ENCODE measurements at regions not wholly inside any gene's neighbourhood (a gene's known extent, or its start where the extent isn't known, plus 50 kb on each side); places are given as distances from the start of the nearest gene placed in this dataset.

- no peaks in the 10 kb centered on the region for H3K27me3 ChIP-seq (ENCODE audit: control insufficient read depth in 2 of 2, insufficient read depth in 2 of 2, low read length in 2 of 2)
- no peak overlapping the region for H3K27ac ChIP-seq (ENCODE audit: extremely low read depth, low read depth, low read length)
- ChIA-PET POLR2A (no interaction called here), CTCF (ENCODE audit: low intra/inter-chr PET ratio) (no interaction called here)
- H3K4me2 ChIP-seq (ENCODE audit: insufficient read depth, low read length): no peak overlapping the region
- no peaks in the 10 kb centered on the region for H3K4me1 ChIP-seq (replicated peaks in 1 of 2; ENCODE audit: control insufficient read depth in 2 of 2, insufficient read depth in 2 of 2, low read length in 2 of 2)
- DNase-seq (ENCODE audit: extremely low read depth in 1 of 4, low spot score in 3 of 4) (no peak), ATAC-seq (no peak), FAIRE-seq (no peak)
- no peak overlapping the region for H3K9ac ChIP-seq (ENCODE audit: insufficient read depth in 1 of 2, low read depth in 2 of 2, low read length in 2 of 2)
- in situ Hi-C loops (cut with MboI) (no loop called here), intact Hi-C loops (cut with micrococcal nuclease) (no loop called here)
- no peaks in the 10 kb centered on the region for H3K79me2 ChIP-seq (ENCODE audit: control insufficient read depth, insufficient read depth, low read length)
- no peaks in the 10 kb centered on the region for H3K9me3 ChIP-seq (replicated peaks; ENCODE audit: control insufficient read depth, insufficient read depth, low read depth, low read length)
- H4K20me1 ChIP-seq (replicated peaks; ENCODE audit: control insufficient read depth, insufficient read depth, low read length): no peaks in the 10 kb centered on the region
- TF ChIP-seq GABPA (tag; conservative IDR thresholded peaks at IDR 0.05; ENCODE audit: low read depth): no peak
- TF ChIP-seq TCF7 (IDR thresholded peaks at IDR 0.05; ENCODE audit: borderline replicate concordance): no peak
- TF ChIP-seq MBD2 (IDR thresholded peaks at IDR 0.05; ENCODE audit: borderline replicate concordance, low read depth): no peak
- no peak for TF ChIP-seq TFE3 (CRISPR knock-in tag; IDR thresholded peaks at IDR 0.05)
- no peak for TF ChIP-seq LARP7 (IDR thresholded peaks at IDR 0.05)
- TF ChIP-seq NFE2 (IDR thresholded peaks at IDR 0.05; ENCODE audit: low read depth): no peak
- no peak for TF ChIP-seq HDAC2 (IDR thresholded peaks at IDR 0.05)
- TF ChIP-seq, protein P1, sequence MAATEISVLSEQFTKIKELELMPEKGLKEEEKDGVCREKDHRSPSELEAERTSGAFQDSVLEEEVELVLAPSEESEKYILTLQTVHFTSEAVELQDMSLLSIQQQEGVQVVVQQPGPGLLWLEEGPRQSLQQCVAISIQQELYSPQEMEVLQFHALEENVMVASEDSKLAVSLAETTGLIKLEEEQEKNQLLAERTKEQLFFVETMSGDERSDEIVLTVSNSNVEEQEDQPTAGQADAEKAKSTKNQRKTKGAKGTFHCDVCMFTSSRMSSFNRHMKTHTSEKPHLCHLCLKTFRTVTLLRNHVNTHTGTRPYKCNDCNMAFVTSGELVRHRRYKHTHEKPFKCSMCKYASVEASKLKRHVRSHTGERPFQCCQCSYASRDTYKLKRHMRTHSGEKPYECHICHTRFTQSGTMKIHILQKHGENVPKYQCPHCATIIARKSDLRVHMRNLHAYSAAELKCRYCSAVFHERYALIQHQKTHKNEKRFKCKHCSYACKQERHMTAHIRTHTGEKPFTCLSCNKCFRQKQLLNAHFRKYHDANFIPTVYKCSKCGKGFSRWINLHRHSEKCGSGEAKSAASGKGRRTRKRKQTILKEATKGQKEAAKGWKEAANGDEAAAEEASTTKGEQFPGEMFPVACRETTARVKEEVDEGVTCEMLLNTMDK (IDR thresholded peaks at IDR 0.05; ENCODE audit: borderline replicate concordance, insufficient read depth, low read depth, low read length, poor library complexity, severe bottlenecking): no peak
- TF ChIP-seq CBX5 (IDR thresholded peaks at IDR 0.05; ENCODE audit: borderline replicate concordance, low read depth): no peak
- TF ChIP-seq MTA2 (IDR thresholded peaks at IDR 0.05; ENCODE audit: low read depth): no peak
- no peak for TF ChIP-seq SIN3A (IDR thresholded peaks at IDR 0.05; ENCODE audit: borderline replicate concordance in 2 of 2, control insufficient read depth in 1 of 2, low read depth in 2 of 2, low read length in 2 of 2)
- TF ChIP-seq ZNF551 (CRISPR knock-in tag; IDR thresholded peaks at IDR 0.05): no peak
- no peak for TF ChIP-seq MAFK (IDR thresholded peaks at IDR 0.05; ENCODE audit: low read length)
- no peak for TF ChIP-seq ZNF639 (CRISPR knock-in tag; conservative IDR thresholded peaks at IDR 0.05 in 1 of 2, IDR thresholded peaks at IDR 0.05 in 1 of 2)
- 0% methylated on average over 4 of the region's 4 CpGs for WGBS (ENCODE audit: insufficient coverage, low coverage, missing lambda C conversion rate)
- no peaks in the 10 kb centered on the region for H3K36me3 ChIP-seq (ENCODE audit: control insufficient read depth, insufficient read depth, low read length)
- no peak overlapping the region for H2AFZ ChIP-seq (ENCODE audit: low read depth, low read length)
- H3K9me1 ChIP-seq (ENCODE audit: control insufficient read depth, insufficient read depth, low read length): no peaks in the 10 kb centered on the region
- no TSS peak for BruUV-seq (replicated peaks)
- H3K4me3 ChIP-seq: no peak overlapping the region
These were observed 557.4 kb upstream of the ROBO2 start for GRCh38 chr3:76482510-76482909.

All from K562 (cell line).